Stomach smooth muscle (tissue), 2 donors: ENCODE measurements at regions not wholly inside any gene's neighbourhood (a gene's known extent, or its start where the extent isn't known, plus 50 kb on each side); places are given as distances from the start of the nearest gene placed in this dataset.

Experiments used
- H3K27ac ChIP-seq: one replicate; pipeline ENCODE4 v1.7.0; 2013; ENCODE audit warnings: mild to moderate bottlenecking, low read length, inconsistent platforms
- H3K27me3 ChIP-seq, 2 donors: one replicate each; pipeline ENCODE4 v1.7.0; 2013; ENCODE audit warnings: low read length in 2 of 2; ENCODE audit not compliant: insufficient read depth in 2 of 2, control insufficient read depth in 1 of 2
- H3K36me3 ChIP-seq, 2 donors: one replicate each; pipeline ENCODE4 v1.7.0; 2013; ENCODE audit warnings: low read length in 2 of 2; ENCODE audit not compliant: control insufficient read depth in 2 of 2, insufficient read depth in 2 of 2
- H3K4me1 ChIP-seq: one replicate; pipeline ENCODE4 v1.7.0; 2013; ENCODE audit warnings: low read length; ENCODE audit not compliant: control insufficient read depth, insufficient read depth
- H3K4me3 ChIP-seq, 2 donors: one replicate each; pipeline ENCODE4 v1.7.0; 2013; ENCODE audit warnings: low read length in 2 of 2
- H3K9ac ChIP-seq, 2 donors: one replicate each; pipeline ENCODE4 v1.7.0; 2013; ENCODE audit warnings: low read length in 2 of 2, mild to moderate bottlenecking in 1 of 2
- H3K9me3 ChIP-seq, 2 donors: one replicate each; pipeline ENCODE4 v1.7.0; 2013; ENCODE audit warnings: low read length in 2 of 2; ENCODE audit not compliant: control insufficient read depth in 2 of 2
- donor health status: healthy.
- donor health status: Pancreatic carcinoma.

DNA sequence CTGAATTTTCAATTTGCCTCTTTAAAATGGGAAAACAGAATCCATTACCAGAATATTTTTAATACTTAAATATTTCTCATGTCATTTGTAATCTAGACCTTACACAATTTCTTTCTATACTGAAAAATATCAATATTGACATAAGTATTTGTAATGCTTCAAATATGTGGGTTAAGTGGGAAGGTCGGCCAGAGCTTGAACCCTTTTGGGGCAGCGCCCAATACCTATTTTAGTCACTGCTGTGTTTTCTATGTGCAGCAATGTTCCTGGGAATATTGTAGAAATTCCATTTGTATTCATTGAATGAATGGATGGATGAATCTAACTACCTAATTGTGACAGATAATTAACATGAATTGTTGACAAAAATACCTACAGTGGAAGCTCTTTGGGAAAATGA, 459.7 kb upstream of the ZNF717 start:
- Histone ChIP-seq H3K4me1 (no peaks in the 10 kb centered on the region), H3K27me3 (no peaks in the 10 kb centered on the region), H3K9ac (no peak overlapping the region), H3K4me3 (no peak overlapping the region), H3K27ac (no peak overlapping the region), H3K9me3 (no peaks in the 10 kb centered on the region), H3K36me3 (no peaks in the 10 kb centered on the region)

- Histone ChIP-seq H3K9ac (no peak overlapping the region), H3K4me1 (no peaks in the 10 kb centered on the region), H3K9me3 (no peaks in the 10 kb centered on the region), H3K27me3 (no peaks in the 10 kb centered on the region), H3K36me3 (no peaks in the 10 kb centered on the region), H3K27ac (no peak overlapping the region), H3K4me3 (no peak overlapping the region)
These were observed 460.3 kb upstream of the ZNF717 start for GRCh38 chr3:76245622-76246021.

DNA sequence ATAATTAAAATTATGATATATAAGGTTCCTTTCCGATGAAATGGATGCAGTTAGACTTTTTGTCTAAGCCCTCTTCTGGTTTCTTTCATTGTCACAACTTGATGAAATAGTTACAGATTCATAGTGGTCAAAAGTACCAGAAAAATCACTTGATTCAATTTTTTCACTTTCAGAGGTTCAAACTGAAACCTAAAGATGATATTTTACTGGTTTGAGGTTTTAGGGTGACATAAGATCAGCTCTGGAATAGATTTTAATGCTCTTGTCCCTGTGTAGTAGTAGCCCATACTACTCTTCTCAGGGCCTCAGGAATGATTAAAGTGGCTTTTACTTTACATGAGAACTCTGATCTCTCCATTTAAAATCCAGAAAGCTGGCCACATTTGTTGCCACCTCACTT, 479.1 kb upstream of the ZNF717 start:
- Histone ChIP-seq H3K27me3 (no peaks in the 10 kb centered on the region), H3K27ac (no peak overlapping the region), H3K4me1 (no peaks in the 10 kb centered on the region), H3K9me3 (no peaks in the 10 kb centered on the region), H3K9ac (no peak overlapping the region), H3K36me3 (no peaks in the 10 kb centered on the region), H3K4me3 (no peak overlapping the region)

GRCh38 chr3:76264911-76265310, 479.6 kb upstream of the ZNF717 start:
- H3K36me3 ChIP-seq: no peaks in the 10 kb centered on the region
- H3K4me3 ChIP-seq: no peak overlapping the region
- no peaks in the 10 kb centered on the region for H3K4me1 ChIP-seq
- H3K27me3 ChIP-seq: no peaks in the 10 kb centered on the region
- H3K9ac ChIP-seq: no peak overlapping the region
- H3K9me3 ChIP-seq: no peaks in the 10 kb centered on the region
- no peak overlapping the region for H3K27ac ChIP-seq

GRCh38 chr3:76266511-76266910, 481.2 kb upstream of the ZNF717 start:
- Histone ChIP-seq H3K9me3 (no peaks in the 10 kb centered on the region), H3K36me3 (no peaks in the 10 kb centered on the region), H3K4me3 (no peak overlapping the region), H3K4me1 (no peaks in the 10 kb centered on the region), H3K27ac (no peak overlapping the region), H3K27me3 (no peaks in the 10 kb centered on the region), H3K9ac (no peak overlapping the region)

DNA sequence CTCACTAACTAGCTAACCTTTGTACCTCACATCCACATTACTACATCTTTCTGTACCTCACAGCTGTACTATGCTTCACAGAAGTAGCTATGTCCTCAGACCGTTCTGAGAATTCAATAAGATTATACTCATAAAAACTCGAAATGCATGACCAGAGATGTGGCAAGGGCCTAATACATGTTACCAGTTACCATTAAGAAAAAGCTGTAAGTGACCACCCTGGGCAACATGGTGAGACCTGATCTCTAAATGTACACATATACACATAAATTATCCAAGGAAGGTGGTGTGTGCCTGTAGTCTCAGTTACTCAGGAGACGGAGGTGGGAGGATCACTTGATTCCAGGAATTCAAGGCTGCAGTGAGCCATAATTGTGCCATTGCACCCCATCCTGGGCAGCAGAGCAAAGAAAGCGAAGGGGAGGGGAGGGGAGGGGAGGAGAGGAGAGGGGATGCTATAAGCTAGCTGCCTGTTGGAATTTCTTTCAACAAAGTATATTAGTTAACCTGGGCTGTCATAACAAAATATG, 482.6 kb upstream of the ZNF717 start:
- Histone ChIP-seq H3K4me3 (no peak overlapping the region), H3K27ac (no peak overlapping the region), H3K27me3 (no peaks in the 10 kb centered on the region), H3K36me3 (no peaks in the 10 kb centered on the region), H3K9ac (no peak overlapping the region), H3K9me3 (no peaks in the 10 kb centered on the region), H3K4me1 (no peaks in the 10 kb centered on the region)

GRCh38 chr3:76293856-76294255, 508.5 kb upstream of the ZNF717 start:
- H3K36me3 ChIP-seq: no peaks in the 10 kb centered on the region
- H3K27me3 ChIP-seq: no peaks in the 10 kb centered on the region
- H3K9ac ChIP-seq: no peak overlapping the region
- H3K4me1 ChIP-seq: no peaks in the 10 kb centered on the region
- no peak overlapping the region for H3K27ac ChIP-seq
- H3K9me3 ChIP-seq: no peaks in the 10 kb centered on the region
- no peak overlapping the region for H3K4me3 ChIP-seq

DNA sequence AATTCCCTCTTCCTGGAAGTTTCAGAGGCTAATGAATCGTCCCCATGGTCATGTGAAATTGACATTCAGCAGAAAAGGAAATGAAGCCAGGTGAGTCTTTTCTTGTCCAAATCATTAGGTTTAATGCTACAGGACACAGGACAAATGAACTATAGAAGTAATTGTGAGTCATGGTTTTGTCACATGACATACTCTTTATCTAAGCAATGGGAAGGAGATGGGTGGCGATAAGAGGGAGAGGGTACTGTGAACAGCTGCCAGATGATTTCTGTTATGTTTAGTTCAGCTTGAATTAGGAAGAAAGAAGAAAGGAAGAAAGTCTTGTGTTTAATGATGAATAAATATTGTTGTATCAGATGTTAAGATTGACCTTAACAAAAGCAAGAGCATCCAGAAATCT, 515.4 kb upstream of the ZNF717 start:
- H3K9me3 ChIP-seq: no peaks in the 10 kb centered on the region
- no peaks in the 10 kb centered on the region for H3K4me1 ChIP-seq
- no peaks in the 10 kb centered on the region for H3K27me3 ChIP-seq
- no peak overlapping the region for H3K9ac ChIP-seq
- no peak overlapping the region for H3K27ac ChIP-seq
- H3K4me3 ChIP-seq: no peak overlapping the region
- no peaks in the 10 kb centered on the region for H3K36me3 ChIP-seq

DNA sequence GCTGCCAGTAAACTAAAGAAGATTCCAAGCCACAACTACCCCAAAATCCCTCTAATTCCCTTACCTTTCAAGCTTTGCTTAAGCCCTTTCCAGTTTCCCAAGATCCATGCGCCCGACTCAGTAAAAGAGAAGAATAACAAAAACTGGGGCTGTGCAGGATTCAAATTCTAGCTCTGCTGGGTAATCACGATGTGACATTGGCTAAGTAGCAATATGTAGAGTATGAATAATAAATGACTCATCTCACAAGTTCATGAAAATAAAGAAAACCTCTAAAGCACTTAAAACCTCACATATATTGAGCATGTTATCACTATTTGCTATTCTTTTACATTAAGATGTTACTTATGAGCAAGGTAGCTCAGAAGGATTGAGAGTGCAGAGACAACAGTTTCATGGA, 522.2 kb upstream of the ZNF717 start:
- Histone ChIP-seq H3K27ac (no peak overlapping the region), H3K4me1 (no peaks in the 10 kb centered on the region), H3K4me3 (no peak overlapping the region), H3K27me3 (peaks cover 0 to 2% of the 10 kb centered on the region in 2 donors), H3K36me3 (no peaks in the 10 kb centered on the region), H3K9ac (no peak overlapping the region), H3K9me3 (no peaks in the 10 kb centered on the region)

DNA sequence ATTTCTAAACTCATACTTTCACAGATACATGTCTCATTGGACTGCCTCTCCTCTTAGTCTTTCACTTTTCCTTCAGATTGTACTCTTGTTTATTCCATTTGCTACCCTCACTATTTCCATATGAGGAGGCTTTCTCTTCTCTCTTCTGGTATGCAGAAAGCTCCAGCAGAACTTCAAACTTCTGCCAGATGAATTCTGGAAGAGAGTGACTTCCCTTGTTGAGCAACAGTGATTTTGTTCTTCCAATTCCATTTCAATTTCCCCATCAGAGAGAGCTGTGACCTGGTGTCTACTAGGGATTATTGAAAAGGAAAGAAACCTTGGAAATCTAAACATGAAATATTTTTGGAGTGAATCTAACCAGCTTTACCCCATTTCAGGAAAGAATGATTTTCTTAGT, 523.2 kb upstream of the ZNF717 start:
- H3K9me3 ChIP-seq: no peaks in the 10 kb centered on the region

GRCh38 chr3:76310089-76310488, 524.7 kb upstream of the ZNF717 start:
- Histone ChIP-seq H3K9me3 (no peaks in the 10 kb centered on the region), H3K9ac (no peak overlapping the region), H3K4me1 (no peaks in the 10 kb centered on the region), H3K27me3 (peaks cover 0 to 2% of the 10 kb centered on the region in 2 donors), H3K36me3 (no peaks in the 10 kb centered on the region), H3K4me3 (no peak overlapping the region), H3K27ac (no peak overlapping the region)

More for the DNA sequence above, 523.2 kb upstream of the ZNF717 start:
- Histone ChIP-seq H3K4me3 (no peak overlapping the region), H3K4me1 (no peaks in the 10 kb centered on the region), H3K9ac (no peak overlapping the region), H3K36me3 (no peaks in the 10 kb centered on the region), H3K27ac (no peak overlapping the region), H3K27me3 (peaks cover 0 to 2% of the 10 kb centered on the region in 2 donors)
